ENCODE measurements at regions not wholly inside any gene's neighbourhood (a gene's known extent, or its start where the extent isn't known, plus 50 kb on each side); places are given as distances from the start of the nearest gene placed in this dataset.

GRCh38 chr18:37778417-37779165 is 213.0 kb upstream of the CELF4 start:
- DNase-seq: no peak

GRCh38 chr18:37769826-37770225 is 204.2 kb upstream of the CELF4 start:
- no peak for DNase-seq

- DNase-seq: no peak
Measured at GRCh38 chr18:37764541-37765288, 199.1 kb upstream of the CELF4 start.

DNA sequence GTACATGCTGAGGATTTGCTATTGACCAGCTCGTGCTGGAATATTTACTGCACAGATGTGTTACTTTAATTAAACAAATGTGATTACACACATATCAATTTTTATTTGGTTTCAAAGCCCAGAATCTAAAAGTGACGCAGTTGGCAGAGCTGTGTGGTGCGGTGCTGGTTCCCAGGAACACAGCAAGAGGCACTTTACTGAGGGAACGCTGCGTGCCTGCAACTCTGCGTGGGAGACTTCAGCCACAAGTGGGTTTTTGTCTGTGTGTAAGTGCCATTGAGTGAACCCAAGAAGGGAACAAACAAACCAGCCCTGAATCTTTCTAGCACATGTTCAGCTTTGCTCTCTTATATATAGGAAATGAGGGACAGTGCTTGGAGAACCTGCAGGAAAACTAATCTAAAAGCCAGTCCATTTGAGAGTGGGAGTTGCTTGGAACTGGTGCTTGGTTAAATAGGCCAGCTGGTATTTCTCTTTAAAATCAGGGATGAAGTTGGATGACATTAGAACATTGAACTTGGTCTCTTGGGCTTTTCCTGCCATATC is 196.6 kb upstream of the CELF4 start:
- DNase-seq: no peak

GRCh38 chr18:37754141-37754540 is 188.5 kb upstream of the CELF4 start:
- DNase-seq: no peak

- DNase-seq: no peak
Measured at GRCh38 chr18:37742436-37742835, 176.8 kb upstream of the CELF4 start.

GRCh38 chr18:37741032-37741623 is 175.5 kb upstream of the CELF4 start:
- DNase-seq: no peak

DNA sequence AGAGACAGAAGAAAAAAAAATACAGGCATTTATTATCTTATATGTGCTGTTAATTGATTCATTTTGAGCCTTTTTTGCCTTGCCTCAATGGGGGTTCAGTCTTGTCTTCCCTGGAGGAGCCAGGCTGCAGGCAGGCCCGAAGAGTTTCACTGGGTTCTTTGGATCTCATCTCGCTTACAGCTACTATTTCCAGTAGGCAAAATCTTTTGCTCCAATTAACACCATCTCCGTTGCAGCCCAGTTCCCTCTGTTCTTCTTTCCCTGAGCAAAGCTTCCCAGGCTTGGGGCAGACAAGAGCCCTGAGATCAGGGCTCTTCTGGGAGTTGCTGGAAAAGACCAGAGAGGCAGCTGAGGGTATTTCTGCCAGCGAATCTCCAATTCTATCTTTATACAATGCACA is 168.8 kb upstream of the CELF4 start:
- no peak for DNase-seq

- DNase-seq: no peak
Measured at GRCh38 chr18:37729716-37730115, 164.1 kb upstream of the CELF4 start.

DNA sequence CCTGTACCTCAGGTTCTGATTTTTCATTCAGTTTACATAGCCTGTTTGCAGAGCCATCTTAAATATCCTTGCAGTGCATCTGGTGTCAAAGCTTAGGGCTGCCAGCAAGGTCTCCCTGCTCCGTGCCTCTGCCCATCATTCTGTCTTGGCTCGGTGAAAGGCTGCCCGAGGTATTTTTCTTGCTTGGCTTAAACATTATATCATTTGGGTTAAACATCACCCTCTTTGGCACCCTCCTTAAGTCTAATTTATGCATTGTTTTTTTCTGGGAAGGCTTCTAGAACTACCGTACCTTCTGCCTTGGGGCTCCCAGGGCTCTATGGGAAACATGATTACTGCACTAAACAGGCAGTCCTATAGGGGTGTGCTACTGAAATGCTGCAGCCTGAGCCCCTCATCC is 158.6 kb upstream of the CELF4 start:
- DNase-seq: no peak

DNA sequence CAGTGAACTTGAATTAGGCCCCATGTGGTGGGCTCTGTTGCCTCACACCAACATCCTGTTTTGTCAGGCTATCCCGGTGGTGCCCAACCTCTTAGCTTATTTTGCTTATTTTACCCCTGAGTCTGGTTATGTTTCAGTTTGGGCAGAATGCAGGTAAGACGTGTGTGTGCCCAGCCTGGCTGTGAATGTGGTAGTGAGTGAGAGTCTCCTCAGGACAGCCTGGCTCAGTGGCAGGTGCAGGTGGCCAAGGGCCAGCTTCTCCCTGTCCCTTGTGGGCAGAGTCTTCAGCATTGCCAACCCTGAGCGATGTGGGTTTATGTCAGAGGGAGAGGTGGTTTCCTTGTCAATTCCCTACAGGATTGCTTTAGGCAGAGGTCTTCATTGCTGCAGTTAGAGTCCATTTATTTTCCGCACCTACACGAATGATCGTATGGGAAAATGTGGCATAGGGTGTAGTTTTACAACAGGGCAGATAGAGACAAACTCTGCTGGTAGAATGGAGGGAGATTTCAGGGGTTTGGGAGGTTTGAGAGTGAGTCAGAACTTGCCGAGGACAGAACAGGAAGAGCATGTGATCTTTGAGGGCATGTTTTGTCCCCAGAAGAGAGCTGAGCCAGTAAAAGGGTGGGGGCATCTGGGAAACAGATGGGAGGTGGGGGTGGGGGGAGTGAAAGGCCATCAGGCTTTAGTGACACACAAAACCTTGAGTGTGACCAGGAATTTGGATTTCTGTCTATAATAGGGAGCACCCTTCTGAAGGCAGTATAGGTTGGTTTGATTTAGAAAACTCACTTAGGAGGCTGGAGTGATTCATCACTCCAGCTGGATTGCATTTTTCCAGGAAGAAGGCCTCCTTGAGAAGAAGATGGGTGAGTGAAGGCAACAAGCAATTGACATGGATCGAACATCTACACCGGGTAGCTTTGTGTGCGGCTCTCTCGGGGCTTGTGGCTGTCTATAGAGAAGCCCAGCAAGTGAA is 156.2 kb upstream of the CELF4 start:
- no peak for DNase-seq

GRCh38 chr18:37720663-37721062 is 155.1 kb upstream of the CELF4 start:
- DNase-seq: no peak

DNA sequence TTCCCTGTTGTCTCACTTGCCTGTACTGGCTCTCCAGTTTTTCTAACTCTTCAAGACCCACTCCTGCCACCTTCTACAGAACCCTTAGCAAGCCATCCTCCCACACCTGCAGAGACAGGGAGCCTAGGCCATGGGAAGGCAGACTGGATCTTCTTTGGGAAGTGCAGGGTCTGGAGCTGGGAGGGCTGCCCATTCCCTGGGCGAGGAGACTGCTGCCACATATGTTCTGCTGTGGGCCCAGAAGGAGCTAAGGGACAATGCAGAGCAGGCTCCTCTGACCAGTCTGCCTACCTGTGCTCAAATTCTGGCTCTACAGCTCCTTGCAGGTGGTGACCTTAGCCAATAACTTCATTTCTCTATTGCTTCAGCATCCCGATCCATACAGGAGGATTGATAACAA is 152.1 kb upstream of the CELF4 start:
- no peak for DNase-seq

GRCh38 chr18:37717098-37717497 is 151.5 kb upstream of the CELF4 start:
- no peak for DNase-seq

- no peak for DNase-seq
Measured at GRCh38 chr18:37716106-37716735, 150.6 kb upstream of the CELF4 start.

DNA sequence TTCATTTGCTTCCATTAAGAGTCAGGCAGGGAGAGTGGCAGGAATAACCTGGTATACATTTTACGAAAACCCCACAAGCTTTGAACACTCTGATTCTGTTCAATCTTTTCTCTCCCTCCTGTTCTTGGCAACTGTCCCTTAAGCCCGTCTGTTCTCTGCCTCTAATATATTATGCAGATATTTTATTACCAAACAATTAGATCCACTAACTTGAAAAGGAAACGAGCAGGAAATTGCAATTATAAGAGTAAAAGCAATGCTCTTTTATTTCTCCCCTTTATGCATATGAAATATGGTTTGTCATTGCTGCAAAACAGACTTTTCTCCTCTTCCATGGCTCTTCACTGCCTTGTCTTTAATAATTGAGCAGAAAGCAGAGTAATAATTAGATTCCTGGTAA is 149.1 kb upstream of the CELF4 start:
- no peak for DNase-seq

DNA sequence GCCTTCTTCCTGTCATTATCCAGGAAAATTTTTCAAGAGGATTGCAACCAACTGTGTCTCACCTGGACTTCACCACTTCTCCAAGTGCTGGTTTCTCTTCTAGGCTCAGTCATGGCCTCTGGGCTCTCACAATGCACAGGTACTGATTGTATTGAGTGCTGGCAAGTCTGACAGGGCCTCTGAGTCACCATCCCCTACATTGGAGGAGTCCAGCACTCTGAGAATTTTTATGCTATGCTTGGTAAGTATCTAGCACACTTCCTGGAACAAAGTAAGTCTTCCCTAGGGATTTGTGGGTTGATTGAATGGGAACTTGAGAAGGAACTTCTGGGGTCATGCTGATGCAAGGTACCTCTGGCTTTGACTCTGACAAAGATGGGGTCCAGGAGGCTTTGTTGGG is 147.2 kb upstream of the CELF4 start:
- no peak for DNase-seq

GRCh38 chr18:37711766-37712505 is 146.3 kb upstream of the CELF4 start:
- DNase-seq: no peak

DNA sequence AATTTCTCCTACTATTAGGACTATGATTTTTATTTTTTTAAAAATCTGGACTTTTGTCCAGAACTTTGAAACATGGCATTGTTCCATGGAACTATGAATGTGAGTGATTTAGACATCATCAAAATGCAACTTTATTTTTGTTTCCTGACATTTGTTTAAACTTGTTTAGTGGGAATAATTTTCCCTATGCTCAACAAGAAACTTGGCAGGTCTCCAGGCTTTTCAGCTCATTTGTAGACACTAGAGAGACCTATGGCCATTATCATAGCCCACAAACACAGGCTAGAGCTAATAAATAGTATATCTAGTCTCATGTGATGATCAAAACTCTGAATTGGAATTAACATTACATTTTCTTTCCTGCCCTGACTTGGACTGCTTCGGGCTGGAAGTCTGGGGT is 145.1 kb upstream of the CELF4 start:
- DNase-seq: no peak

DNA sequence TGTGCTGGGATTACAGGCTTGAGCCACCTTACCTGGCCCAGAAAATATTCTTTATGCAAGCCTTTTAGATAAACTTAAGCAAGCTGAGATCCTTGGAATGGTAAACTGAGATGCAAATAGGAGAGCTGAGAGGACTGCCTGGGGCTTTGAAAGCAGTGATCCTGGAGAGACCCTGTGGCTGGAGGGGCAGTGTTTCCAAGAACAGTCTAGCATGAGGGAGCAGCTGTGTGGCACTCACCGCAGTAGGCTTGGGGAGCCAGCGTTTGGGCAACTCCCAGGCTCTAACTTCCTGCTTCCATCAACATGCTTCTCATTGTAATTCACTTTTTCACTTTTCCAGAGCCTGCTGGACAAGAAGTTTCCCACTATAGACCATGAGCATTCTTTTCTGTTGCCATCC is 144.1 kb upstream of the CELF4 start:
- no peak for DNase-seq

DNA sequence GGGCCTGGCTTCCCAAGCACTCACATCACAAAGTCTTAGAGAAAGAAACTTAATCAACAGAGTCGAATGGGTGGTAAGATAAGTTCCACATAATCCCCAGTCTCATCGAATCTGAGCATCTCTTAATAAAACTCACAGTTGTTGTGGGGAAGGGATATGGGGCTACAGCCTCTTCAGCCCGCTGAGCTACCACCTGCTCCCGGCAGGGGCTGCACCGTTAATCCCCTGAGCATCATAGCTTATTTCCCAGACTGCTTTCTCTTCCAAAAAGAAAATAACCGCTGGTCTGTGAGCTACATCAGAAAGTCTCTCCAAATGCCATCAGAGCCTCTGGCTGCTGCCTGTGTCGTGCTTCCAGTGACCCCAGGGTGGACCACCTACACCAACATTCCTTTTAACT is 139.4 kb upstream of the CELF4 start:
- no peak for DNase-seq
